Astrocyte (in vitro differentiated cells and primary cell): ENCODE measurements at regions not wholly inside any gene's neighbourhood (a gene's known extent, or its start where the extent isn't known, plus 50 kb on each side); places are given as distances from the start of the nearest gene placed in this dataset.

ENCODE experiments used
- DNase-seq: peaks from one replicate; pipeline ENCODE4 v3.0.0-alpha.2; 2010; ENCODE audit warnings: low read depth
- FAIRE-seq: peaks from 2 replicates; lab custom pipeline; 2011; peaks lifted over from hg19 to GRCh38; lab: Jason Lieb, UNC
- H2AFZ ChIP-seq: 2 replicates; pipeline ENCODE4 v1.6.0; 2012; ENCODE audit warnings: low read depth, low read length, inconsistent platforms
- H3K27ac ChIP-seq: 2 replicates; pipeline ENCODE4 v1.5.1; 2011; ENCODE audit warnings: low read depth, low read length, inconsistent platforms
- H3K27me3 ChIP-seq: 2 replicates; pipeline ENCODE4 v1.6.0; 2011; ENCODE audit warnings: low read length, inconsistent platforms; ENCODE audit not compliant: insufficient read depth
- H3K36me3 ChIP-seq: 2 replicates; pipeline ENCODE4 v1.5.1; 2011; ENCODE audit warnings: low read length, inconsistent platforms; ENCODE audit not compliant: insufficient read depth
- H3K4me1 ChIP-seq: 2 replicates; pipeline ENCODE4 v1.5.1; 2011; ENCODE audit warnings: low read length, inconsistent platforms; ENCODE audit not compliant: insufficient read depth
- H3K4me2 ChIP-seq: 2 replicates; pipeline ENCODE4 v1.6.0; 2012; ENCODE audit warnings: low read length, inconsistent platforms
- H3K4me3 ChIP-seq: 2 replicates; pipeline ENCODE4 v1.5.1; 2011; ENCODE audit warnings: low read depth, mild to moderate bottlenecking, low read length, inconsistent platforms; ENCODE audit not compliant: insufficient read depth
- H3K79me2 ChIP-seq: 2 replicates; pipeline ENCODE4 v1.6.0; 2012; ENCODE audit warnings: mild to moderate bottlenecking, low read length, inconsistent platforms; ENCODE audit not compliant: insufficient read depth
- H3K9ac ChIP-seq: 2 replicates; pipeline ENCODE4 v1.6.0; 2012; ENCODE audit warnings: mild to moderate bottlenecking, low read length, inconsistent platforms
- H3K9me3 ChIP-seq: 2 replicates; pipeline ENCODE4 v1.5.1; 2012; ENCODE audit warnings: low read depth, mild to moderate bottlenecking, low read length, inconsistent platforms; ENCODE audit not compliant: insufficient read depth
- H4K20me1 ChIP-seq: 2 replicates; pipeline ENCODE4 v1.6.0; 2012; ENCODE audit warnings: low read length, inconsistent platforms; ENCODE audit not compliant: insufficient read depth
- H3K27ac Mint-ChIP-seq: one replicate; pipeline ENCODE4 v1.8.0; 2021; ENCODE audit warnings: mild to moderate bottlenecking, mixed read lengths; ENCODE audit not compliant: unreplicated experiment
- H3K27me3 Mint-ChIP-seq: one replicate; pipeline ENCODE4 v1.8.0; 2021; ENCODE audit warnings: low read depth, mixed read lengths; ENCODE audit not compliant: unreplicated experiment
- H3K36me3 Mint-ChIP-seq: one replicate; pipeline ENCODE4 v1.8.0; 2021; ENCODE audit warnings: low read depth, mixed read lengths; ENCODE audit not compliant: unreplicated experiment
- H3K4me1 Mint-ChIP-seq: one replicate; pipeline ENCODE4 v1.8.0; 2021; ENCODE audit warnings: low read depth, mixed read lengths; ENCODE audit not compliant: unreplicated experiment
- H3K4me3 Mint-ChIP-seq: one replicate; pipeline ENCODE4 v1.8.0; 2021; ENCODE audit warnings: mild to moderate bottlenecking, moderate library complexity, mixed read lengths; ENCODE audit not compliant: unreplicated experiment
- H3K9me3 Mint-ChIP-seq: one replicate; pipeline ENCODE4 v1.8.0; 2021; ENCODE audit warnings: mild to moderate bottlenecking, mixed read lengths; ENCODE audit not compliant: unreplicated experiment
- CTCF ChIP-seq: IDR thresholded peaks from 2 replicates; pipeline ENCODE4 v1.5.1; 2011; ENCODE audit warnings: low read depth, mild to moderate bottlenecking, inconsistent platforms, low read length, moderate library complexity; ENCODE audit not compliant: insufficient read depth
- EZH2 ChIP-seq: IDR thresholded peaks from 2 replicates; pipeline ENCODE4 v1.6.1; 2012; ENCODE audit warnings: mild to moderate bottlenecking, low read length, inconsistent platforms; ENCODE audit not compliant: insufficient read depth

GRCh38 chr9:69993110-69993509, 50.5 kb upstream of the MAMDC2 start:
- TF ChIP-seq EZH2 (no peak), CTCF (no peak)
- no peak overlapping the region for H3K4me3 ChIP-seq
- no peaks in the 10 kb centered on the region for H3K9me3 Mint-ChIP-seq
- H3K36me3 ChIP-seq, result no peaks in the 10 kb centered on the region
- no peak overlapping the region for H3K9ac ChIP-seq
- H3K36me3 Mint-ChIP-seq, result no peaks in the 10 kb centered on the region
- no peaks in the 10 kb centered on the region for H4K20me1 ChIP-seq
- no peak overlapping the region for H3K27ac ChIP-seq
- DNase-seq (no peak), FAIRE-seq (no peak)
- H3K4me3 Mint-ChIP-seq, result no peak overlapping the region
- no peak overlapping the region for H3K27ac Mint-ChIP-seq
- peaks cover 2% of the 10 kb centered on the region for H3K27me3 Mint-ChIP-seq
- no peaks in the 10 kb centered on the region for H3K27me3 ChIP-seq
- no peaks in the 10 kb centered on the region for H3K4me1 ChIP-seq
- no peaks in the 10 kb centered on the region for H3K4me1 Mint-ChIP-seq
- H3K79me2 ChIP-seq, result no peaks in the 10 kb centered on the region
- no peak overlapping the region for H3K4me2 ChIP-seq
- no peaks in the 10 kb centered on the region for H3K9me3 ChIP-seq
- no peak overlapping the region for H2AFZ ChIP-seq
